ENCODE measurements at regions not wholly inside any gene's neighbourhood (a gene's known extent, or its start where the extent isn't known, plus 50 kb on each side); places are given as distances from the start of the nearest gene placed in this dataset.
A peak's percentile ranks its signal among the peaks of the same experiment; 100 is the strongest.

DNA sequence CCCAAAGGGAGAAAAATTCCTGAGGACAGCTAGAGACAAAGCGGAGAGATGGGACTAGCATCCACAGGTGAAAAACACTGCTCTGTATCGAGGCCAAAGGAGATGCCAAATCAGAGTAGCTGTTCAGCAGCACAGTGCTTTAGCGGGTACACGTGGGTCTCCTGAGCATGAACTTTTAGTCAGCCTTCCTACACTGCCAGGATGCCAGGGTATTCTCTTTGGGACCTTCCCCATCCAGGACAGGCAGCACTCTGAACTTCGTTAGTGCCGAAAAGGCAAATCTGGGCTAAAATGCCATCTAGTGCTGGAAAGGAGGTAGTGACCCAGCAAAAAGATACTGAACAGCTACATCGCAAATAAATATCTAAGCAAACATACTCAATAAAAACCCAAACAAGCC lies 64.9 kb downstream of the C6orf58 start:
- peak; percentile 94 for ATAC-seq

More for the DNA sequence above, 64.9 kb downstream of the C6orf58 start:
- TF ChIP-seq ZNF565 (CRISPR knock-in tag; conservative IDR thresholded peaks at IDR 0.05; ENCODE audit: low read depth) (no peak), ZFP30 (CRISPR knock-in tag; IDR thresholded peaks at IDR 0.05) (no peak), GLIS3 (CRISPR knock-in tag; IDR thresholded peaks at IDR 0.05) (no peak), ZFP3 (CRISPR knock-in tag; IDR thresholded peaks at IDR 0.05) (no peak), RARB (CRISPR knock-in tag; IDR thresholded peaks at IDR 0.05) (no peak), ESRRG (CRISPR knock-in tag; IDR thresholded peaks at IDR 0.05) (no peak), ZNF8 (CRISPR knock-in tag; IDR thresholded peaks at IDR 0.05) (no peak), SNAI2 (CRISPR knock-in tag; IDR thresholded peaks at IDR 0.05) (no peak), ZC3H10 (CRISPR knock-in tag; IDR thresholded peaks at IDR 0.05) (no peak), ARNTL (CRISPR knock-in tag; IDR thresholded peaks at IDR 0.05; ENCODE audit: borderline replicate concordance, low read depth) (no peak), TCF4 (CRISPR knock-in tag; IDR thresholded peaks at IDR 0.05; ENCODE audit: borderline replicate concordance) (no peak)
- TF ChIP-seq, protein P1, sequence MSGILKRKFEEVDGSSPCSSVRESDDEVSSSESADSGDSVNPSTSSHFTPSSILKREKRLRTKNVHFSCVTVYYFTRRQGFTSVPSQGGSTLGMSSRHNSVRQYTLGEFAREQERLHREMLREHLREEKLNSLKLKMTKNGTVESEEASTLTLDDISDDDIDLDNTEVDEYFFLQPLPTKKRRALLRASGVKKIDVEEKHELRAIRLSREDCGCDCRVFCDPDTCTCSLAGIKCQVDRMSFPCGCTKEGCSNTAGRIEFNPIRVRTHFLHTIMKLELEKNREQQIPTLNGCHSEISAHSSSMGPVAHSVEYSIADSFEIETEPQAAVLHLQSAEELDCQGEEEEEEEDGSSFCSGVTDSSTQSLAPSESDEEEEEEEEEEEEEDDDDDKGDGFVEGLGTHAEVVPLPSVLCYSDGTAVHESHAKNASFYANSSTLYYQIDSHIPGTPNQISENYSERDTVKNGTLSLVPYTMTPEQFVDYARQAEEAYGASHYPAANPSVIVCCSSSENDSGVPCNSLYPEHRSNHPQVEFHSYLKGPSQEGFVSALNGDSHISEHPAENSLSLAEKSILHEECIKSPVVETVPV (CRISPR knock-in tag; IDR thresholded peaks at IDR 0.05): no peak
- TF ChIP-seq, protein P2, sequence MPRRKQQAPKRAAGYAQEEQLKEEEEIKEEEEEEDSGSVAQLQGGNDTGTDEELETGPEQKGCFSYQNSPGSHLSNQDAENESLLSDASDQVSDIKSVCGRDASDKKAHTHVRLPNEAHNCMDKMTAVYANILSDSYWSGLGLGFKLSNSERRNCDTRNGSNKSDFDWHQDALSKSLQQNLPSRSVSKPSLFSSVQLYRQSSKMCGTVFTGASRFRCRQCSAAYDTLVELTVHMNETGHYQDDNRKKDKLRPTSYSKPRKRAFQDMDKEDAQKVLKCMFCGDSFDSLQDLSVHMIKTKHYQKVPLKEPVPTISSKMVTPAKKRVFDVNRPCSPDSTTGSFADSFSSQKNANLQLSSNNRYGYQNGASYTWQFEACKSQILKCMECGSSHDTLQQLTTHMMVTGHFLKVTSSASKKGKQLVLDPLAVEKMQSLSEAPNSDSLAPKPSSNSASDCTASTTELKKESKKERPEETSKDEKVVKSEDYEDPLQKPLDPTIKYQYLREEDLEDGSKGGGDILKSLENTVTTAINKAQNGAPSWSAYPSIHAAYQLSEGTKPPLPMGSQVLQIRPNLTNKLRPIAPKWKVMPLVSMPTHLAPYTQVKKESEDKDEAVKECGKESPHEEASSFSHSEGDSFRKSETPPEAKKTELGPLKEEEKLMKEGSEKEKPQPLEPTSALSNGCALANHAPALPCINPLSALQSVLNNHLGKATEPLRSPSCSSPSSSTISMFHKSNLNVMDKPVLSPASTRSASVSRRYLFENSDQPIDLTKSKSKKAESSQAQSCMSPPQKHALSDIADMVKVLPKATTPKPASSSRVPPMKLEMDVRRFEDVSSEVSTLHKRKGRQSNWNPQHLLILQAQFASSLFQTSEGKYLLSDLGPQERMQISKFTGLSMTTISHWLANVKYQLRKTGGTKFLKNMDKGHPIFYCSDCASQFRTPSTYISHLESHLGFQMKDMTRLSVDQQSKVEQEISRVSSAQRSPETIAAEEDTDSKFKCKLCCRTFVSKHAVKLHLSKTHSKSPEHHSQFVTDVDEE (CRISPR knock-in tag; IDR thresholded peaks at IDR 0.05): no peak
- TF ChIP-seq, protein P3, sequence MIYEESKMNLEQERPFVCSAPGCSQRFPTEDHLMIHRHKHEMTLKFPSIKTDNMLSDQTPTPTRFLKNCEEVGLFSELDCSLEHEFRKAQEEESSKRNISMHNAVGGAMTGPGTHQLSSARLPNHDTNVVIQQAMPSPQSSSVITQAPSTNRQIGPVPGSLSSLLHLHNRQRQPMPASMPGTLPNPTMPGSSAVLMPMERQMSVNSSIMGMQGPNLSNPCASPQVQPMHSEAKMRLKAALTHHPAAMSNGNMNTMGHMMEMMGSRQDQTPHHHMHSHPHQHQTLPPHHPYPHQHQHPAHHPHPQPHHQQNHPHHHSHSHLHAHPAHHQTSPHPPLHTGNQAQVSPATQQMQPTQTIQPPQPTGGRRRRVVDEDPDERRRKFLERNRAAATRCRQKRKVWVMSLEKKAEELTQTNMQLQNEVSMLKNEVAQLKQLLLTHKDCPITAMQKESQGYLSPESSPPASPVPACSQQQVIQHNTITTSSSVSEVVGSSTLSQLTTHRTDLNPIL (CRISPR knock-in tag; IDR thresholded peaks at IDR 0.05; ENCODE audit: low read depth): no peak
- TF ChIP-seq, protein P4, sequence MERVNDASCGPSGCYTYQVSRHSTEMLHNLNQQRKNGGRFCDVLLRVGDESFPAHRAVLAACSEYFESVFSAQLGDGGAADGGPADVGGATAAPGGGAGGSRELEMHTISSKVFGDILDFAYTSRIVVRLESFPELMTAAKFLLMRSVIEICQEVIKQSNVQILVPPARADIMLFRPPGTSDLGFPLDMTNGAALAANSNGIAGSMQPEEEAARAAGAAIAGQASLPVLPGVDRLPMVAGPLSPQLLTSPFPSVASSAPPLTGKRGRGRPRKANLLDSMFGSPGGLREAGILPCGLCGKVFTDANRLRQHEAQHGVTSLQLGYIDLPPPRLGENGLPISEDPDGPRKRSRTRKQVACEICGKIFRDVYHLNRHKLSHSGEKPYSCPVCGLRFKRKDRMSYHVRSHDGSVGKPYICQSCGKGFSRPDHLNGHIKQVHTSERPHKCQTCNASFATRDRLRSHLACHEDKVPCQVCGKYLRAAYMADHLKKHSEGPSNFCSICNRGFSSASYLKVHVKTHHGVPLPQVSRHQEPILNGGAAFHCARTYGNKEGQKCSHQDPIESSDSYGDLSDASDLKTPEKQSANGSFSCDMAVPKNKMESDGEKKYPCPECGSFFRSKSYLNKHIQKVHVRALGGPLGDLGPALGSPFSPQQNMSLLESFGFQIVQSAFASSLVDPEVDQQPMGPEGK (CRISPR knock-in tag; IDR thresholded peaks at IDR 0.05; ENCODE audit: borderline replicate concordance): no peak
